ENCODE measurements at regions not wholly inside any gene's neighbourhood (a gene's known extent, or its start where the extent isn't known, plus 50 kb on each side); places are given as distances from the start of the nearest gene placed in this dataset.

DNA sequence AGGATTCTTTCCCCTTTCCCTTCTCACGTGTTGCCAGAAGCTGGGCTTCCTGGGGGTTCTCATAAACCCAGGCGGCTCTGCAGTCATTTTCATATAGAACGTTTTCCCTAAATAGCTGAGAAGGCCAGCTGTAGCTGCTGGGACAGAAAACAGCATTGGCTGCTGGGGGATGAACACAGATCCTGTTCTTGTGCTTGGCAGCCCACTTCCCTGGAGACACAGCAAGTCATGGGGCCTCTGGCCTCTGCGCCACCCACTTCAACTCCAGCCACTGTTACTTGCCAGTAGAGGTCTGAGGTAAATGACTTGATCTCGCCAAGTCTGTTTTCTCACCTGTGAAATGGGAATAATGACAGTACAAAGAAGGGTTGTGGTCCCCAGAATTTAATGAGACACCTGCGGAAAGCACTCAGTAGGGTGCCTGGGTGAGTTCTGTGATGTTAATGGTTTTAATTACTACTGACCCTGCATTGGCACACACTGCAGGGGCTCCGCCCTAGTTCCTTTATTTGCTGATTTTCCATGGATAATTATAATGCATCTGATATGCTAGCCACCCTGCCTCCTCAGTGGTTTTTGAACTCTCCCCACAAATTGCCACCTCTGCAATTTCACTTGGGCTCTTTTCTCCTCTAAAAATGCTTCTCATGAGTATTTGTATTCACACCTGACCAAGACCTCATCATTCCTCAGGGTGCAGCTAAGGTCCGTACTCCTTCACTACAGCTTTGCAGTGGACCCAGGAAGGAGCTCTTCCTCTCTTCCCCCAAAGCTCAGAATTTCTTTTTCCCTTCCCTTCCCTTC is 274.7 kb downstream of the RPLP1 start:
- Histone ChIP-seq H3K4me1 (peaks cover 0 to 64% (median 0%) of the 10 kb centered on the region in 9 donors), H3K27me3 (peaks cover 0 to 32% (median 9%) of the 10 kb centered on the region in 7 donors), H3K4me3 (no peak overlapping the region), H3K36me3 (no peaks in the 10 kb centered on the region), H3K9me3 (no peaks in the 10 kb centered on the region), H3K27ac (peak overlapping the region in 1 of 10 donors; percentile 91)
- TF ChIP-seq, protein P1, sequence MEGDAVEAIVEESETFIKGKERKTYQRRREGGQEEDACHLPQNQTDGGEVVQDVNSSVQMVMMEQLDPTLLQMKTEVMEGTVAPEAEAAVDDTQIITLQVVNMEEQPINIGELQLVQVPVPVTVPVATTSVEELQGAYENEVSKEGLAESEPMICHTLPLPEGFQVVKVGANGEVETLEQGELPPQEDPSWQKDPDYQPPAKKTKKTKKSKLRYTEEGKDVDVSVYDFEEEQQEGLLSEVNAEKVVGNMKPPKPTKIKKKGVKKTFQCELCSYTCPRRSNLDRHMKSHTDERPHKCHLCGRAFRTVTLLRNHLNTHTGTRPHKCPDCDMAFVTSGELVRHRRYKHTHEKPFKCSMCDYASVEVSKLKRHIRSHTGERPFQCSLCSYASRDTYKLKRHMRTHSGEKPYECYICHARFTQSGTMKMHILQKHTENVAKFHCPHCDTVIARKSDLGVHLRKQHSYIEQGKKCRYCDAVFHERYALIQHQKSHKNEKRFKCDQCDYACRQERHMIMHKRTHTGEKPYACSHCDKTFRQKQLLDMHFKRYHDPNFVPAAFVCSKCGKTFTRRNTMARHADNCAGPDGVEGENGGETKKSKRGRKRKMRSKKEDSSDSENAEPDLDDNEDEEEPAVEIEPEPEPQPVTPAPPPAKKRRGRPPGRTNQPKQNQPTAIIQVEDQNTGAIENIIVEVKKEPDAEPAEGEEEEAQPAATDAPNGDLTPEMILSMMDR (IDR thresholded peaks at IDR 0.05): no peak
- intact Hi-C loops (cut with DNase I): loop anchor here in 7 of 10 donors (5.0 to 10.0 kb wide), 6 partner anchors 133 to 760 kb away; partner anchors contain the start of gene TLE3 (in 1 of the 7)
- DNase-seq (no peak), ATAC-seq (no peak)
- 71 to 78% methylated on average over 8 of the region's 8 CpGs for WGBS, 2 donors

- peak in 1 of 2 donors; percentile 17 for DNase-seq
- ATAC-seq: no peak
- Histone ChIP-seq H3K4me1 (peaks cover 0 to 44% (median 0%) of the 10 kb centered on the region in 9 donors), H3K27me3 (peaks cover 0 to 32% (median 9%) of the 10 kb centered on the region in 7 donors), H3K9me3 (no peaks in the 10 kb centered on the region), H3K27ac (no peak overlapping the region), H3K36me3 (no peaks in the 10 kb centered on the region), H3K4me3 (no peak overlapping the region)
- intact Hi-C loops (cut with DNase I): loop anchor here in 7 of 10 donors (5.0 to 10.0 kb wide), 6 partner anchors 134 to 758 kb away; partner anchors contain the start of gene TLE3 (in 1 of the 7)
- TF ChIP-seq, protein P1 (IDR thresholded peaks at IDR 0.05): peak; percentile 64 to 84 (median 73)
- 52% methylated on average over 9 of the region's 9 CpGs for WGBS, 2 donors
Observed at GRCh38 chr15:69729167-69729748, 276.6 kb downstream of the RPLP1 start.

GRCh38 chr15:69730281-69731080 is 277.9 kb downstream of the RPLP1 start:
- WGBS, 2 donors: 67 to 70% methylated on average over 13 of the region's 13 CpGs
- intact Hi-C loops (cut with DNase I): loop anchor here in 8 of 10 donors (5.0 to 10.0 kb wide), 6 partner anchors 624 to 757 kb away; no protein-coding TSS in a partner anchor

More at GRCh38 chr15:69730281-69731080, 277.9 kb downstream of the RPLP1 start:
- H3K36me3 ChIP-seq: no peaks in the 10 kb centered on the region
- no peak overlapping the region for H3K4me3 ChIP-seq
- H3K27ac ChIP-seq: no peak overlapping the region
- TF ChIP-seq, protein P1 (IDR thresholded peaks at IDR 0.05): no peak
- H3K27me3 ChIP-seq: peaks cover 0 to 32% (median 9%) of the 10 kb centered on the region in 7 donors
- ATAC-seq (no peak), DNase-seq (no peak)
- H3K9me3 ChIP-seq: no peaks in the 10 kb centered on the region
- H3K4me1 ChIP-seq: peaks cover 0 to 33% (median 0%) of the 10 kb centered on the region in 9 donors

Data from heart right ventricle (tissue), 16 donors.